ENCODE measurements at regions not wholly inside any gene's neighbourhood (a gene's known extent, or its start where the extent isn't known, plus 50 kb on each side); places are given as distances from the start of the nearest gene placed in this dataset.
A peak's percentile ranks its signal among the peaks of the same experiment; 100 is the strongest.

- 81 to 85% methylated on average over 5 of the region's 5 CpGs for WGBS, 2 donors
- H3K9me3 ChIP-seq (ENCODE audit: control insufficient read depth, low read length): no peaks in the 10 kb centered on the region
- no peaks in the 10 kb centered on the region for H3K4me1 ChIP-seq (ENCODE audit: control insufficient read depth in 1 of 2, insufficient read depth in 2 of 2, low read length in 2 of 2)
- no peaks in the 10 kb centered on the region for H3K36me3 ChIP-seq (ENCODE audit: control insufficient read depth in 1 of 2, insufficient read depth in 2 of 2, low read length in 1 of 2)
- intact Hi-C loops (cut with DNase I): no loop called here
- no peaks in the 10 kb centered on the region for H3K27me3 ChIP-seq (ENCODE audit: control insufficient read depth in 1 of 2, insufficient read depth in 2 of 2, low read length in 1 of 2)
- ATAC-seq (ENCODE audit: low FRiP score) (no peak), DNase-seq (no peak)
- no peak overlapping the region for H3K27ac ChIP-seq (ENCODE audit: low read depth in 1 of 2, low read length in 2 of 2)
- no peak overlapping the region for H3K4me3 ChIP-seq (ENCODE audit: low read length in 2 of 2)
Measured at GRCh38 chr1:223482766-223483165, 89.6 kb downstream of the CCDC185 start.

- Histone ChIP-seq H3K9me3 (ENCODE audit: control insufficient read depth, low read length) (no peaks in the 10 kb centered on the region), H3K4me3 (ENCODE audit: low read length in 2 of 2) (no peak overlapping the region), H3K36me3 (ENCODE audit: control insufficient read depth in 1 of 2, insufficient read depth in 2 of 2, low read length in 1 of 2) (no peaks in the 10 kb centered on the region), H3K4me1 (ENCODE audit: control insufficient read depth in 1 of 2, insufficient read depth in 2 of 2, low read length in 2 of 2) (no peaks in the 10 kb centered on the region), H3K27me3 (ENCODE audit: control insufficient read depth in 1 of 2, insufficient read depth in 2 of 2, low read length in 1 of 2) (no peaks in the 10 kb centered on the region), H3K27ac (ENCODE audit: low read depth in 1 of 2, low read length in 2 of 2) (no peak overlapping the region)
- DNase-seq (no peak), ATAC-seq (ENCODE audit: low FRiP score) (no peak)
- intact Hi-C loops (cut with DNase I): no loop called here
- 80 to 85% methylated on average over 5 of the region's 5 CpGs for WGBS, 2 donors
Measured at GRCh38 chr1:223483511-223483910, 90.3 kb downstream of the CCDC185 start.

DNA sequence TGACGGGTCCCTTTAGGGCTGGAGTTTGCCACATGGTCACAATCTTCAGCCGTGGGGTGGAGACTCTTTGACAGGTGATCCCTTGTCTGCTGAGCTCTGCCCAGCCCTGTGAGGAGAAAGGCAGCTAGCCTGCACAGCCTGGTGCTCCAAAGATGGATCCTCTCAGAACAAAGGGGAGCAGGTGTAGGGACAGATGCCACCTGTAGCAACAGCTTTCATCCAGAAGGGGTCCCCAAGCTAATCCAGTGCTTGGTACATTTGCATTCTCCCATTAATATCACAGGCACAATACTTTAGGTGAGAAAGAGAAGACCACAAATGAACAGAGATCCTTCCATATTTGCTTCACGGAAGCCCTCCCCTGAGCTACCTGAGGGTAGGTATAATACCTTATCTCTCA is 93.2 kb downstream of the CCDC185 start:
- 63% methylated on average over 3 of the region's 3 CpGs for WGBS, 2 donors

GRCh38 chr1:223486932-223487886 is 94.0 kb downstream of the CCDC185 start:
- 68 to 73% methylated on average over 10 of the region's 10 CpGs for WGBS, 2 donors
- H3K4me1 ChIP-seq (ENCODE audit: control insufficient read depth in 1 of 2, insufficient read depth in 2 of 2, low read length in 2 of 2): no peaks in the 10 kb centered on the region
- DNase-seq (no peak), ATAC-seq (ENCODE audit: low FRiP score) (no peak)
- no peaks in the 10 kb centered on the region for H3K36me3 ChIP-seq (ENCODE audit: control insufficient read depth in 1 of 2, insufficient read depth in 2 of 2, low read length in 1 of 2)
- intact Hi-C loops (cut with DNase I): no loop called here
- H3K9me3 ChIP-seq (ENCODE audit: control insufficient read depth, low read length): no peaks in the 10 kb centered on the region
- no peak overlapping the region for H3K4me3 ChIP-seq (ENCODE audit: low read length in 2 of 2)
- H3K27ac ChIP-seq (ENCODE audit: low read depth in 1 of 2, low read length in 2 of 2): no peak overlapping the region
- H3K27me3 ChIP-seq (ENCODE audit: control insufficient read depth in 1 of 2, insufficient read depth in 2 of 2, low read length in 1 of 2): no peaks in the 10 kb centered on the region

More for the DNA sequence above, 93.2 kb downstream of the CCDC185 start:
- no peak for DNase-seq
- Histone ChIP-seq H3K27me3 (ENCODE audit: control insufficient read depth in 1 of 2, insufficient read depth in 2 of 2, low read length in 1 of 2) (no peaks in the 10 kb centered on the region), H3K36me3 (ENCODE audit: control insufficient read depth in 1 of 2, insufficient read depth in 2 of 2, low read length in 1 of 2) (no peaks in the 10 kb centered on the region), H3K27ac (ENCODE audit: low read depth in 1 of 2, low read length in 2 of 2) (no peak overlapping the region), H3K9me3 (ENCODE audit: control insufficient read depth, low read length) (no peaks in the 10 kb centered on the region), H3K4me3 (ENCODE audit: low read length in 2 of 2) (no peak overlapping the region), H3K4me1 (ENCODE audit: control insufficient read depth in 1 of 2, insufficient read depth in 2 of 2, low read length in 2 of 2) (no peaks in the 10 kb centered on the region)
- intact Hi-C loops (cut with DNase I): no loop called here
- no peak for ATAC-seq (ENCODE audit: low FRiP score)

GRCh38 chr1:223487887-223488259 is 94.7 kb downstream of the CCDC185 start:
- Histone ChIP-seq H3K27ac (ENCODE audit: low read depth in 1 of 2, low read length in 2 of 2) (no peak overlapping the region), H3K27me3 (ENCODE audit: control insufficient read depth in 1 of 2, insufficient read depth in 2 of 2, low read length in 1 of 2) (no peaks in the 10 kb centered on the region), H3K36me3 (ENCODE audit: control insufficient read depth in 1 of 2, insufficient read depth in 2 of 2, low read length in 1 of 2) (no peaks in the 10 kb centered on the region), H3K4me1 (ENCODE audit: control insufficient read depth in 1 of 2, insufficient read depth in 2 of 2, low read length in 2 of 2) (no peaks in the 10 kb centered on the region), H3K4me3 (ENCODE audit: low read length in 2 of 2) (no peak overlapping the region), H3K9me3 (ENCODE audit: control insufficient read depth, low read length) (no peaks in the 10 kb centered on the region)
- DNase-seq: no peak
- no peak for ATAC-seq (ENCODE audit: low FRiP score)
- intact Hi-C loops (cut with DNase I): no loop called here
- 84 to 86% methylated on average over 5 of the region's 5 CpGs for WGBS, 2 donors

DNA sequence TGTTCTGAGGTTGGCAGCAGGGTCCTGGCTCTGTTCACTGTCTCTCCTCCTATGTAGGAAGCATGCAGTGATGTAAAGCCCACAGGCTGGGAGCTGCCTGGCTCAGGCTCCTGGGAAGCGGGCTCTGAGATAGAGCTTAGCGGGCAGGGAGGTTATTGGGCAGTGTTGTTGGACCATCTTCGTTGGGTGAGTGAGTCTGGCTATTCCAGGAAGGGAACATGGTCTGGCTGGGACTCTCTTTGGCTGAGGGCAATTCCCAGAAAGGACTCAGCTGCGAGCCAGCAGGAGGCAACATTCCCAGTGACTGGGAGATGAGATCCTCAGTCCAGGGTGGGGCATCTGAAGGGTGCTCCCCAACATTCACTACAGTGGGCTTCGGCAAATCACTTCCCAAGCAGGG is 96.2 kb downstream of the CCDC185 start:
- no peak overlapping the region for H3K4me3 ChIP-seq (ENCODE audit: low read length in 2 of 2)
- no peak for DNase-seq
- no peak overlapping the region for H3K27ac ChIP-seq (ENCODE audit: low read depth in 1 of 2, low read length in 2 of 2)
- no peaks in the 10 kb centered on the region for H3K4me1 ChIP-seq (ENCODE audit: control insufficient read depth in 1 of 2, insufficient read depth in 2 of 2, low read length in 2 of 2)
- H3K36me3 ChIP-seq (ENCODE audit: control insufficient read depth in 1 of 2, insufficient read depth in 2 of 2, low read length in 1 of 2): no peaks in the 10 kb centered on the region
- ATAC-seq (ENCODE audit: low FRiP score): no peak
- intact Hi-C loops (cut with DNase I): no loop called here
- 73 to 78% methylated on average over 5 of the region's 5 CpGs for WGBS, 2 donors
- no peaks in the 10 kb centered on the region for H3K27me3 ChIP-seq (ENCODE audit: control insufficient read depth in 1 of 2, insufficient read depth in 2 of 2, low read length in 1 of 2)
- H3K9me3 ChIP-seq (ENCODE audit: control insufficient read depth, low read length): no peaks in the 10 kb centered on the region

DNA sequence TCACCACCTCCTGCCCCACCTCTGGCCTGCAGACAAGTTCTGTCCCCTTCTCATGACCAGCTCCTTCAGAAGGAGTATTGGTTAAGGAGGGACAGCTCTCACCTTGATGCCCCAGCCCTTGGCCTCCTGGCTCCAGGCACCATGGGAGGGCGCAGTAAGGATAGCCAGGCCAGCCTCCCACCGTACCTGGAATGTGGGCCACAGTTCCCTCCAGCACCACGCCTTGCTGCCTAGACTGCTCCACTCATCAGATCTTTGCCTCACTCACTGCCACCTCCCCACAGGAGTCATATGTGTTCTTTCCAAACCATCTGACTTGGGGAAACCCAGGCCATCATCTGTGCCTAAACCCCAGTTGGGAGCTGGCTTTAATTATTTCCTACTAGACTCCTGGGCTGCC is 97.0 kb downstream of the CCDC185 start:
- no peak for ATAC-seq (ENCODE audit: low FRiP score)
- 95 to 100% methylated on average over 3 of the region's 3 CpGs for WGBS, 2 donors
- Histone ChIP-seq H3K36me3 (ENCODE audit: control insufficient read depth in 1 of 2, insufficient read depth in 2 of 2, low read length in 1 of 2) (no peaks in the 10 kb centered on the region), H3K4me3 (ENCODE audit: low read length in 2 of 2) (no peak overlapping the region), H3K4me1 (ENCODE audit: control insufficient read depth in 1 of 2, insufficient read depth in 2 of 2, low read length in 2 of 2) (no peaks in the 10 kb centered on the region), H3K9me3 (ENCODE audit: control insufficient read depth, low read length) (no peaks in the 10 kb centered on the region), H3K27ac (ENCODE audit: low read depth in 1 of 2, low read length in 2 of 2) (no peak overlapping the region), H3K27me3 (ENCODE audit: control insufficient read depth in 1 of 2, insufficient read depth in 2 of 2, low read length in 1 of 2) (no peaks in the 10 kb centered on the region)
- intact Hi-C loops (cut with DNase I): no loop called here
- peak in 1 of 2 donors; percentile 27 for DNase-seq
